Stimulated activated CD8-positive, alpha-beta memory T cell treated with anti-CD3 and anti-CD28 coated beads, Interleukin-15, amount 100 ng/mL, for 4 hours (primary cell): ENCODE measurements at regions not wholly inside any gene's neighbourhood (a gene's known extent, or its start where the extent isn't known, plus 50 kb on each side); places are given as distances from the start of the nearest gene placed in this dataset.
"Not testable (repeated sequence)": the region's sequence is repeated elsewhere in the genome, so short reads cannot be mapped to it uniquely, and the experiment has no call there.

ENCODE experiments used
- DNase-seq, 2 donors: peaks; one replicate each; pipeline ENCODE4 v3.0.0-alpha.2; 2020; ENCODE audit warnings: low read depth in 2 of 2

DNA sequence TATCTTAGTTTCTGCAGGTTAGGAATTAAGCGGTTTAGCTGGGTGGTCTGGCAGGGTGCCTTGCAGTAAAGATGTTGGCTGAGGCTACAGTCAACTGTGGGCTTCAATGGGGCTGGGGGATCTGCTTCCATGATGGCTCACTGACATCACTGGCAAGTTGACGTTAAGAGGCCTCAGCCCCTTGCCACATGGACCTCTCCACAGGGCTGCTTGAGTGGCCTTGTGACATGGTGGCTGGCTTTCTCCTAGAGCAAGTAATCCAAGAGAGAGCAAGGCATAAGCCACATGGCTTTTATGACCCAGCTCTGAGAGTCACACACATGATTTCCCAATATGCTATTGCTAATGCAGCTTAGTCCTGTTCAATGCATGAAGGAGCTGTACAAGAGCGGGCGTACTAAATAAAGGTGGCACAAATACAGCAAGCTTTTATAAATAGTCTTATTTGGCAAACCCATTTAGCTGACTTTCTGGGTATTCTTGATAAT is 109.1 kb downstream of the SEPTIN7 start:
- no peak for DNase-seq

DNA sequence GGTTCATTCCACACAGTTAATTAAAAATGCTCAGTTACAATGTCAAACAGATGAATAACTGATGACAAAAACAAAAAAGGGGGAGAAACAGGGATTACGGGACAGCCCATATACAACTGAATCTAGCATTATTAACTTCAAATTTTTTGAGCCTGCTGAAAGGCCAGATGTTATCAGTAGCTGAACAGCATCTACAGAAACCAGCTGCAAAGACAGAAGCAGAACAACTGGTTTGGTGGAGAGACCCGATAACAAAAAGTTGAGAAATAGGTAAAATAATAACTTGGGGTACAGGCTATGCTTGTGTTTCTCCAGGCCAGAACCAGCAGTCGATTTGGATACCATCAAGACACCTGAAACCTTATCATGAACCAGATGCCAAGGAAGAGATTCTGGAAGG is 109.8 kb downstream of the SEPTIN7 start:
- not testable (repeated sequence) for DNase-seq

DNA sequence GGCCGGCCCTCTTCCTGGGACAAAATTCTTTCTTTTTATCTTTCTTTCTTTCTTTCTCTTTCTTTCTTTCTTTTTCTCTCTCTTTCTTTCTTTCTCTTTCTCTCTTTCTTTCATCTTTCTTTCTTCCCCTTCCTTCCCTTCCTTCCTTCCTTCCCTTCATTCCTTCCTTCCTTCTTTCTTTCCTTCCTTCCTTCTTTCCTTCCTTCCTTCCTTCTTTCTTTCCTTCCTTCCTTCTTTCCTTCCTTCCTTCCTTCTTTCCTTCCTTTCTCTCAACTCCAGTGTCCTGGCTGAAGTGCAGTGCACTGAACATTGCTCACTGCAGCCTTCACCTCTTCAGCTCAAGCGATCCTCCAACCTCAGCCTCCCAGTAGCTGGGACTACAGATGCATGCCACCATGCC is 112.5 kb downstream of the SEPTIN7 start:
- DNase-seq: not testable (repeated sequence)

DNA sequence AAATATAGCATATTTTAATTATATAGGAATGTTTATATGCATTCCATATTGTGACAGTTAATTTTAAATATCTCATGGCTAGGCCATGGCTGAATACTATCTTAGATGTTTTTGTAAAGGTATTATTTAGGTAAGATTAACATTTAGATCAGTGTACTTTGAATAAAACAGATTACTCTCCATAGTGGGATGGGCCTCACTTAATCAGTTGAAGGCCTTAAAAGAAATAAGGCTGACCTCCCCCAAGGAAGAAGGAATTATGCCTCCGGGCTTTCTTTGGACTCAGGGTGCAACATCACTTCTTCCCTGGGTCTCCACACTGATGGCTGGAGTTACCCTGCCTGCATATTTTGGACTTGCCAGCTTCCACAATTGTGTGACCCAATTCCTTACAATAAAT is 113.4 kb downstream of the SEPTIN7 start:
- DNase-seq: not testable (repeated sequence)

DNA sequence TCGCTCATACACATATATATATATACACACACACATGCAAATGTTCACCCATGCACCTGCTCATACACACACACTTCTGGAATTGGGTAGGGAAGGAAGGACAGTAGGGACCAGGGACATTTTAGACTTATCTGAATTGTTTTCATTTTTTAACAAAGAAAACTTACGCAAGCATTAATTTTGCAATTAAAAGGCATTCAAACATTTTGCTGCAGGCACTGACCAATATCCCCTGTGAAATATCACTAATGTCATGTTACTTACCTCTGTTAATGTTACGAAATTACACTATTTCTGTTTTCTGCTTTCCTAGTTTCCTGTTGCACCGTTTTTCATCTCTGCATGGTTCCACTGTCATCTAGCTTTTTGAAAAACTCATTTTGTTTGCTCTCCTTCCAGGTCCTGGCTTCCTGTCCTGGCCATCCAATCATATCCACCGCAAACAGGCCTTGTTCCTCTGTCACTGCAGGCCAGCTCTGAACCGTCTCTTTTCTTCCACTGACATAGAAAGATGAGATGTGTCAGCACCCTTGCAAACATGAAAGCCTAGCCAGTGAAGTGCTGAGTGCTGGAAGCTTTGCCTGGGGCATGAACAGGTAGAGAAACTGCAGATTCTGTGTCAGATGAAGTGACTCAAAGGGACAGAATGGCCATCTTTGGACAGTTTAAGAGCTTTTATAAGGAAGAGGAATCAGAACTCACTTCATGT is 114.5 kb downstream of the SEPTIN7 start:
- not testable (repeated sequence) for DNase-seq

DNA sequence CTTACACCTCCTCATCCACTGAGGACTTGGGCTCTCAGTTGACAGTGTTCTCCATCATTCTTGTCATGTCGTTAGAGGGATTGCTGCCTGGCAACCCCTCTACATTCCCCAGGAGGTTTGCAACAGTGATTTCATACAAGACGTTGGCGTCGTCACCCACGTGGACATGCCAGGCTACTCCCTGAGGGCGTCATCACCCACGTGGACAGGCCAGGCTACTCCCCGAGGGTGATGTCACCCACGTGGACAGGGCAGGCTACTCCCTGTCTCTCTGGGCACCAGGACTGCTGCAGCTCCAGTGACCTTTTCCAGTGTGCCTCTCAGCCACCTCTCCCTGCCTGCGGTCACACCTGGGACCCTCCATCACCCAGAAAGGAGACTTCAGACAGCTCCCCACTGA is 117.4 kb downstream of the SEPTIN7 start:
- DNase-seq: not testable (repeated sequence)

DNA sequence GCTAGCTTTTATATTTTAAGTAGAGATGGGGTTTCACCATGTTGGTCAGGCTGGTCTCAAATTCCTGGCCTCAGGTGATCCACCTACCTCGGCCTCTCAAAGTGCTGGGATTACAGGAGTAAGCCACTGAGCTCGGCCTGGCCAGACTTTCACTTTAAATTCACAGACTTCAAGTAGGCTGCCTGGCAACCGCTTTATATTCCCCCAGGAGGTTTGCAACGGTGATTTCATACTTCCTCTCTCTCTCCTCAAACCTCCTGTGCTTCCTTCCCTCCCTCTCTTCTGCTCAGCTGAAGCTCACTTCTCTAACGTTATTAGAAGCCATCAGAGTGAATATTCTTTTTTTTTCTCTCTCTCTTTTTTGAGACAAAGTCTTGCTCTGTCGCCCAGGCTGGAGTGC is 118.8 kb downstream of the SEPTIN7 start:
- not testable (repeated sequence) for DNase-seq

DNA sequence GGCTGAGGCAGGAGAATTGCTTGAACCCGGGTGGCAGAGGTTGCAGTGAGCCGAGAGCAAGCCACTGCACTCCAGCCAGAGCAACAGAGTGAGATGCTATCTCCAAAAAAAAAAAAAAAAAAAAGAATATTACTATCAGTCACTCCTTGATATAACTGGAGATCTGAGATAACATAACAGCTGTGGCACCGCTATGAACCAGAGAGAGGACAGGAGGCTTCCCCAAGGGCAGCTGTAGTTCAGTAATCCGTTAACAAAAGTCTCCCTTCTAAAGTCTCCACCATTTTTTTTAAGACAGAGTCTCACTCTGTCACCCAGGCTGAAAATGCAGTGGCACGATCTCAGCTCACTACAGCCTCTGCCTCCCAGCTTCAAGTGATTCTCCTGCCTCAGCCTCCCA is 120.5 kb downstream of the SEPTIN7 start:
- not testable (repeated sequence) for DNase-seq

DNA sequence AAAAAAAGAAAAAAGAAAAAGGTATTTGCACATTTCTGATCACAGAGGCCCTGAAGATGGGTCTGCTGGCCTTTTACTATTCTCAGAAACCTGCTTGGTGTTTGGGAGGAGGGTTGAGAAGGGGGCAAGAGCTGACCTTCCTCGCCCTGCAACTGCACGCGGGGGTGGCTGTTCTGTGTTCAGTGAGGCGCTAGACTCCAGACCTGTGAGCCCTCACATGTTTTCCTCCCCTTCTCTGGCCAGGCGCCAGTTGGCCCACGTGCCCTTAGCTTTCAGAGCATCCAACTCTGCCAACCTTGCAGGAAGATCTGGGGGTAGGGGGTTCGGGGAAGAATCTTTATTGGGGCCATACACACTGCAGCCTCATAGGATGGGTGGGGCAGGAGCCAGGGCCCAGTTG is 123.8 kb downstream of the SEPTIN7 start:
- DNase-seq: not testable (repeated sequence)

DNA sequence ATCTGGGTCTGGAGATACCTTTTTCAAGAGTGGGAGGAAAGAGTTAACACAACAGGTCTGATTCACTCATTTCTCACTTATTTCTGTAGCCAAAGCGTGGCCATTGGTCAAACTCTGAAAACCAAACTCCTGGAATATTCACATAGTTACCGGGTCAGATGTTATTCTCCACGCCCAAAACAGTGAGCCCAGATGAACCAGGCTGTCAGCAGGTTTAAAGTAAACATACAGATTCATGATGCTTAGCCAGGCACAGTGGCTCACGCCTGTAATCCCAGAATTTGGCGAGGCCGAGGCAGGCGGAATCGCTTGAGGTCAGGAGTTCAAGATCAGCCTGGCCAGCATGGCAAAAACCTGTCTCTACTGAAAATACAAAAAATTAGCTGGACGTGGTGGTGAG is 126.1 kb downstream of the SEPTIN7 start:
- not testable (repeated sequence) for DNase-seq

DNA sequence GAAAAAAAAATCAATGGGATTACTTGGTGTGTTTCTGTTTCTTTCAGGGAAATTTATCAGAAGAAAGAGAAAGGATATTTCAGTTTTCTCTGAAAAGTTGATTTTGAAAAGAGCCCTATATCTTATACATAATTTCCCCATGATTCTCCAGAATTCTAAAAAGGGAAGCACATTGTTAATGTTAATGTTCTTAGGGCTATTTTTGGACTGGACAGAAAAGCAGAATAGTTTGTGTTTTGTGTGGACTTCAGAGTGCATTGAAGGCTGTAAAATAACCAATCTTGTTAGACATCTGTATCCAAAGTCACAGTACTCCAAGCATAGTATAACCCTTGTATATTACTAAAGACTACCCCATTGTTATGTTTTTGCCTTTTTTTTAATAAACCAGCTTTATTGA is 130.3 kb downstream of the SEPTIN7 start:
- DNase-seq: not testable (repeated sequence)

DNA sequence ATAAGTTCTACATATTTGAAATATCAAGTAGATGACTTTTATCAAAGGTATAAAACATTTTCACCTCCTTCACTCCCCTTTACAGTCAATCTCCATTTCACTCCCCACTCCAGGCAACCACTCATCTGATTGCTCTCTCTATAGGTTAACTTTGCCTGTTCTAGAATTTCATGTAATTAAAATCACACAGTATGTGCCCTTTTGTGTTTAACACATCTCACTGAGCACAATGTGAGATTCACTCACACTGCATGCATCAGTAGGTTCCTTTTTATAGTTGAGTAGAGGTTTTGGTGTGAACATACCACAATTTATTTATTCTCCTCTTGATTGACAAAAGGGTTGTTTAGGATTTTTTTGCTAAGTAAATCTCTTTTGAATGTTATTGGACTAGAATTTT is 130.7 kb downstream of the SEPTIN7 start:
- DNase-seq: not testable (repeated sequence)

DNA sequence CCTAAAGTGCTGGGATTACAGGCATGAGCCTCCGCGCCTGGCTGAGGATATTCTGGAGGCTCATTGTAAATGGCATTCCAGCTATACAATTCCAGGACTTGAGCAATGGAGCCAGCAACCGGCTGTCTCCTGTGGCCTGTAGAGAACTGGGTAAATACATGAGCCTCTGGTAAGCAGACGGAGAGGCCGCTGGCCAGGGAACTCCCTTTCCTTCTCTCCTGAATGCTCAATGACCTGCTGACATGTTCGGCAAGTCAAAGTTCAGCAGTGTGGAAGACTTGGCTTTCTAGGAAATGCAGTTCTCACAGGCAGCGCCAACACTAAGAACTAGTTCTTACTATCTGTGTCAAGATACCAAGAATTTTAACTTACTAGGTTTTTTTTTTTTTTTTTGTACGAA is 139.8 kb downstream of the SEPTIN7 start:
- not testable (repeated sequence) for DNase-seq

DNA sequence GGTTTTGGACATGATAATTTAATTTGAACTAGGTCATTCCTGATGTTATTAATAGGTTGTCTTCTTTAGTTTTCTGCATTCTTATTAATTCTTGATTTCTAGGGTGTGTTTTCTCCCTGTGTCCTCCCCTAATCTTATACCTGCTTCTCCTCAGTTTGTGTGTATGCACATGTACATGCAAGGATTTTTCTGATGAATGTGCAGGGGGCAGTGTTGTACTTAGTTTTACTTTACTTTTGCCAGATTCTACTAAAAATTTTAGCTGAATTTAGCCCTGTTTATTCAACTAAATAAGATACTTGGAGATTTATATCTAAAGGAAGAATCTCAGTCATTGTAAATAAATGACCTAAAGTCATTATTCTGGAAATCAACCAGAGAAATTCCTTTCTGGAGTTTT is 144.8 kb downstream of the SEPTIN7 start:
- not testable (repeated sequence) for DNase-seq

DNA sequence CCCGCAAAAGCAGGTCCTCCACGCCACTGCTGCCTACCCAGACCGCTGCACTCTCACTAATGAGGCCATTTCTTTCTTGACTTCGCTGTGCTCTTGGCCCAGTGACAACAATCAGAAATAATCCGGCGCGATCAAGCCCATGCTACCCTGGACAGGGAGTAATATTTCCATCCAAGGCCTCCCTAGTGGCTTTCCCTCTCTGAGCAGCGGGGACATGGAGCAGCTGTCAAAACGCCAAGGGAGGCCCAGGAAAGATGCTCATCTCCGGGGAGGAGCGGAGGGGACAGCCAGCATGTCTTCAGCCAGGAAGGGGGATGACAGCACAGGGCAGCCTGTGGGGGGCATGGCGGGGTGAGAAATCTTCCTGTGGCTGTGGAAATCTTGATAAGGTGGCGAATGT is 154.9 kb downstream of the SEPTIN7 start:
- not testable (repeated sequence) for DNase-seq

DNA sequence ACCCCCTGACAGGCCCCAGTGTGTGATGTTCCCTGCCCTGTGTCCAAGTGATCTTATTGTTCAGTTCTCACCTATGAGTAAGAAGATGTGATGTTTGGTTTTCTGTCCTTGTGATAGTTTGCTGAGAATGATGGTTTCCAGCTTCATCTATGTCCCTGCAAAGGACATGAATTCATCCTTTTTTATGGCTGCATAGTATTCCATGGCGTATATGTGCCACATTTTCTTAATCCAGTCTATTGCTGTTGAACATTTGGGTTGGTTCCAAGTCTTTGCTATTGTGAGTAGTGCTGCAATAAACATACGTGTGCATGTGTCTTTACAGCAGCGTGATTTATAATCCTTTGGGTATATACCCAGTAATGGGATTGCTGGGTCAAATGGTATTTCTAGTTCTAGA is 156.1 kb downstream of the SEPTIN7 start:
- DNase-seq: not testable (repeated sequence)

DNA sequence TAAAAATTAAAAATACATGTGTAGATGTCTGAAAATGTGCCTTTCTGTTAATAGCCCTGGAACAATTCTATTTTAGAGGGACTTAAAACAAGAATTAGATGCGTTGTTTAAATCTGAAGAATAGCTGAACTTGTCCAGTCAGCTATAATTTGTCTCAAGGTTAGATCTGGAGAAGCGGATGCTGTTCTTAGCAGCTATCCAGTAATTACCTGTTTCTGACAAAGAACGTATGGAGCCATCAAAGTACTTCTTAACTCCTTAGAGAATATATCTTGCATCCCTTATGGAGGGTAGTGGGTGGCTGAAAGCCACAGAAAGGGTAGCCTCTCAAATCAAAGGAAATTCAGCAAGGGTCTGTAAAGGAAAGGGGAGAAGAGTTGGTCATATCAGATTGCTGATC is 160.4 kb downstream of the SEPTIN7 start:
- not testable (repeated sequence) for DNase-seq

DNA sequence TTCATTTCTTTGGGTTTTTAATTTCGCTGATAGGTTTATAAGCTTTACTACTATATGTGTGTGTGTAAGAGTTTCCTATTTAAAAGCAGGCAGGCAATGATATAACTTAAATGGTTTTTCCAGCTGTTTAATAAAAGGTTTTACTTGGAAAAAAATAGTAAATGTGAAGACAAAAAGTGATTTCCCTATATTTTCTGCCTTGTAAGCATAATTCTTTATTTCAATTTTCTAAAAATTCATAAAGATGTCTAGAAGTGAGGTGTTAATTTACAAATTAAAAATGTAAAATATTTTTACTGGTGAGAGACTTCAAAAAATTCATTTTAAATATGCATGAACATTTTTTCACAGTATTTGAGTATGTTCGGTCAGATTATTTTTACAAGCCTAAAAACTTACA is 161.8 kb downstream of the SEPTIN7 start:
- not testable (repeated sequence) for DNase-seq

DNA sequence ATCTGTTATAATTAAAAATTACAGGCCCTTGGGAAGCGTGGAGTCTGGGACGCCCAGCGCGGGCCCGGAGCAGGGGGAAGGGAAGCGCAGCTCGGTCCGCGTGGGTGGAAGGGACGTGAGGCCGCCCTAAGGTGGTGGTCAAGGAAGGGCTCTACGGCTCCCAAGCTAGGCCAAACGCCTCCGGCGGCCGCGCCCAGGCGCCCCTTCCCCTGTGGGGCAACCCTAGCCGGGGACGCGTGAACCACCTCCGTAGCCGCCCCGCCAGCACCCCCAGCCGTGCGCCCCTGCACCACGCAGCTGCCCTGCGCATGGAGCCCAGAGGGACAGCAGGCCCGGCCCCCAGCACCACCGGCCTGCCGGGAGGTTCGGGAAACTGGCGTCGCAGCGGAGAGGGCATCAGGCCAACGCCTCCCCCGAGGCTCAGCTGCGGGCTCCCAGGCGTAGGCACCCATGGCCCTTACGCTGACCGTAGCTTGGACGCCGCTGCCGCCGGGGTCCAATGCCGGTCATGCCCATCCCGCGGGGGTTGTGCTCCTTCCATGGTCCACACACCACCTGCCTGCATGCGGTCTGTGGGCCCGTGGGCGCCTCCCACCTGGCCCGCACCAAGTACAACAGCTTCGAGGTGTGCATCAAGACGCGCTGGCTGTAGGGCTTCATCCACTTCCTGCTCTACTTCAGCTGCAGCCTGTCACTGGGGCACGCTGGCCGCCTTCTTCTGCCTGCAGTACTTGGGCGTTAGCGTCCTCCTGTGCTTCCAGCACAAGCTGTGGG is 166.7 kb downstream of the SEPTIN7 start:
- no peak for DNase-seq

DNA sequence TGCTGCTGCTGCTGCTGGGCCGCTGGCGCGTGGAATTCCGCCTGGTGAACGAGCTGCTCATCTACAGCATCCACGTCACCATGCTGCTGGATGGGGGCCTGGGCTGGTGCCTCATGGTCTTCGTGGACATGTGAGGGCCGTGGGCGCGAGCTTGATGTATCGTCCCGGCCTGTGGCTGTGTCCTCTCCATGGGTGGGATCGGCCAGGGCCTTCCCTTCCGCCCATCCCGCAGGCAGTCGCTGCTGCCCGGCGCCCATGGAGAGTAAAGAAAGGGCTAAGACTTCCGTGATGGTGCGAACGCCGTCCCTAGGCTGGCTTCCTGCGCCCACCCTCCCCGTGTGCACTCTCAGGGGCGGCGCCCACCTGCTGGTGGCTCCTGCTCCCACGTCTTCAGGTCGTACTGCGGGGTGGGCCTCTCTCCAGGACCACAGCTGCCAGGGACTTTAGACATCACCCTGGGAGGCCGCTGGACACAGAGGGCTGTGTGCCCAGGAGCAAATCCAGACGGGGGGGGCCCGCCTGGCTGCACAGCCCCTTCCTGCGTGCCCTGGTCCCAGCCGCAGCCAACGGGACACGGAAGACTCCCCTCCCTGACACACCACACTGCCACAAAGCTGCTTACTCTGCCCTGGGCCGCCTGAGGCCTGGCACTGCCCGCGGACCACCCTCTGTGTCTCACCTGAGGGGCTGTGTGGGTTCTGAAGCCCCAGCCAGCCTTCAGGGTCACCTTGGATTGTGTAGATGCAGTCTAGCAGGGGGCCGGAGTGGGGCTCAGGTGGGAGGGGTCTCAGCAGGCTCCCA is 167.5 kb downstream of the SEPTIN7 start:
- no peak for DNase-seq

DNA sequence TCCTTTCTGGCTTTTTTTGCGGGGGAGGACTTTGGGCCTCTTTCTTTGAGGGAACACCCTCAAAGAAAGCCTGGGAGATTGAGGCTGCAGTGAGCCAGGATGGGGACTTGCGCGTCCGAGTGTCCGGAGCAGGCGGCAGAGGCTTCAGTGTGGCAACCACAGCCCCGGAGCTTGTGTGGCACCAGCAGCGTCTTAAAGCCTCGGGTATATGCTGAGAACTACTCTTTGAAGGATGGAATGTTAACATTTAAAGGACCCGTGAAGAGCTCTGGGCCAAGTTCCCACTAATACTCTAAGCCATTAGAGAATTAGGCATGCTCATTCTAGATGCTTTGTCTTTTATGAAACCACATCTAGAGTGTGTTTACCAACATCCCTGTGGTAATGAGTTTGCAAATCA is 168.2 kb downstream of the SEPTIN7 start:
- no peak for DNase-seq

DNA sequence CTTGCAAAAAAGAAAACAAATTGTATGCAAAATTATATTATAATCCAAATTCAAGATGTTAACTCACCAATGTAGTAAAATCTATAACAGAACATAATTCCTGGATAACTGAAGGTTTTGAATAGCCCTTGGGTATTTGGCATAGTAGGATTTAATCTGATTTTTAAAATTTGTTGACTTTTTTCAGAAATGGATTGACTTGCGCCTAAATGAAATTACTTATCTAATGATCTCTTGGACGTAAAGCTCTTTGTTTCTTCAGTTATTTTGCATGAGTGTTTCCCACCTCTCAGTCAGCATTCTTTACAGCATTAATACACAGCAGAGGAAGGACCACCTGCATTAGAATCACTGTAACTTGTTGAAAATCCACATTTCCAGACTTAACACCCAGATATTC is 169.6 kb downstream of the SEPTIN7 start:
- DNase-seq: no peak
